Panc1 (cell line): ENCODE measurements at regions not wholly inside any gene's neighbourhood (a gene's known extent, or its start where the extent isn't known, plus 50 kb on each side); places are given as distances from the start of the nearest gene placed in this dataset.

Source experiments
- CTCF ChIP-seq: fragments of 450-650 bp; IDR thresholded peaks from 2 replicates; pipeline ENCODE4 v1.5.1; 2017; ENCODE audit warnings: mild to moderate bottlenecking
- POLR2AphosphoS5 ChIP-seq: IDR thresholded peaks from 2 replicates; pipeline ENCODE4 v1.6.1; 2012; ENCODE audit warnings: mild to moderate bottlenecking, low read depth, low read length, moderate library complexity
- REST ChIP-seq, 2 experiments: IDR thresholded peaks; 2 replicates each; pipeline ENCODE4 v1.6.1; 2011 to 2012; ENCODE audit warnings: low read depth in 2 of 2, control low read depth in 1 of 2, low read length in 1 of 2, mild to moderate bottlenecking in 1 of 2, moderate library complexity in 1 of 2; ENCODE audit not compliant: insufficient read depth in 1 of 2
- SIN3A ChIP-seq: IDR thresholded peaks from 2 replicates; pipeline ENCODE4 v1.6.1; 2012; ENCODE audit warnings: low read depth, mild to moderate bottlenecking, low read length, moderate library complexity, borderline replicate concordance; ENCODE audit not compliant: insufficient read depth

GRCh38 chr4:12053556-12053955 lies 624.9 kb upstream of the HS3ST1 start:
- TF ChIP-seq POLR2AphosphoS5 (no peak), CTCF (no peak), SIN3A (no peak), REST (IDR thresholded peaks at IDR 0.05; ENCODE audit: insufficient read depth in 1 of 2, low read depth in 2 of 2, low read length in 1 of 2) (no peak)
